ENCODE measurements at regions not wholly inside any gene's neighbourhood (a gene's known extent, or its start where the extent isn't known, plus 50 kb on each side); places are given as distances from the start of the nearest gene placed in this dataset.

- Histone ChIP-seq H3K4me3 (no peak overlapping the region), H3K4me1 (no peaks in the 10 kb centered on the region), H3K36me3 (no peaks in the 10 kb centered on the region), H3K27me3 (no peaks in the 10 kb centered on the region), H3K9me3 (no peaks in the 10 kb centered on the region), H3K27ac (no peak overlapping the region)
- TF ChIP-seq POLR2A (IDR thresholded peaks at IDR 0.05), result no peak
- TF ChIP-seq, protein P1, sequence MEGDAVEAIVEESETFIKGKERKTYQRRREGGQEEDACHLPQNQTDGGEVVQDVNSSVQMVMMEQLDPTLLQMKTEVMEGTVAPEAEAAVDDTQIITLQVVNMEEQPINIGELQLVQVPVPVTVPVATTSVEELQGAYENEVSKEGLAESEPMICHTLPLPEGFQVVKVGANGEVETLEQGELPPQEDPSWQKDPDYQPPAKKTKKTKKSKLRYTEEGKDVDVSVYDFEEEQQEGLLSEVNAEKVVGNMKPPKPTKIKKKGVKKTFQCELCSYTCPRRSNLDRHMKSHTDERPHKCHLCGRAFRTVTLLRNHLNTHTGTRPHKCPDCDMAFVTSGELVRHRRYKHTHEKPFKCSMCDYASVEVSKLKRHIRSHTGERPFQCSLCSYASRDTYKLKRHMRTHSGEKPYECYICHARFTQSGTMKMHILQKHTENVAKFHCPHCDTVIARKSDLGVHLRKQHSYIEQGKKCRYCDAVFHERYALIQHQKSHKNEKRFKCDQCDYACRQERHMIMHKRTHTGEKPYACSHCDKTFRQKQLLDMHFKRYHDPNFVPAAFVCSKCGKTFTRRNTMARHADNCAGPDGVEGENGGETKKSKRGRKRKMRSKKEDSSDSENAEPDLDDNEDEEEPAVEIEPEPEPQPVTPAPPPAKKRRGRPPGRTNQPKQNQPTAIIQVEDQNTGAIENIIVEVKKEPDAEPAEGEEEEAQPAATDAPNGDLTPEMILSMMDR (IDR thresholded peaks at IDR 0.05 in 4 of 5, conservative IDR thresholded peaks at IDR 0.05 in 1 of 5), result no peak
- ATAC-seq (no peak), DNase-seq (no peak)
- in situ Hi-C loops (cut with MboI; ENCODE audit: low sequenced_read_pairs in 4 of 4) (no loop called here), intact Hi-C loops (cut with DNase I; ENCODE audit: low total_unique reads) (no loop called here)
Observed at GRCh38 chr3:117761703-117762620, 1052.4 kb downstream of the TUSC7 start.

GRCh38 chr3:117762621-117763037 is 1053.0 kb downstream of the TUSC7 start:
- Histone ChIP-seq H3K27ac (no peak overlapping the region), H3K4me1 (no peaks in the 10 kb centered on the region), H3K4me3 (no peak overlapping the region), H3K36me3 (no peaks in the 10 kb centered on the region), H3K9me3 (no peaks in the 10 kb centered on the region), H3K27me3 (no peaks in the 10 kb centered on the region)
- DNase-seq (no peak), ATAC-seq (no peak)
- intact Hi-C loops (cut with DNase I; ENCODE audit: low total_unique reads) (no loop called here), in situ Hi-C loops (cut with MboI; ENCODE audit: low sequenced_read_pairs in 4 of 4) (no loop called here)
- TF ChIP-seq POLR2A (IDR thresholded peaks at IDR 0.05), result no peak
- TF ChIP-seq, protein P1 (IDR thresholded peaks at IDR 0.05 in 4 of 5, conservative IDR thresholded peaks at IDR 0.05 in 1 of 5), result no peak

DNA sequence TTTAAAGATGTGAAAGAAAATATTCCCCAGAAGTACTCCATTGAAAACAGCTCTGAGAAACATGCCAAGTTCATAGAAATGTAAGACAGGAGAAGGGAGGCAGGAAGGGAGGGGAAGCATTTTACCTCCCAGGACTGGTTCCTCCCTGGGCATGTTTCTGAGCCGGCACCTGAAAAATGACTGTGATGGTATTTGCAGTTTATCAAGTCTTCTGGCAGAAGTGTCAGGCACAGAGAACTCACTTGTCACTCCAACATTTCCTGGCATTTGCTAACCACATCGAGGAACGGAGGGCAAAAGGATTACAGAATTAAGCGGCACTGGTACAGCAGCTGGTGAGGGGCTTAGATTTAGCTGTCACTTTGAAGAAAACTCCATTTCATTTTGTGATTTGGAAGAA is 1054.0 kb downstream of the TUSC7 start:
- DNase-seq (no peak), ATAC-seq (no peak)
- no peaks in the 10 kb centered on the region for H3K36me3 ChIP-seq
- H3K27ac ChIP-seq, result no peak overlapping the region
- H3K9me3 ChIP-seq, result no peaks in the 10 kb centered on the region
- no peak overlapping the region for H3K4me3 ChIP-seq
- TF ChIP-seq, protein P1 (IDR thresholded peaks at IDR 0.05 in 4 of 5, conservative IDR thresholded peaks at IDR 0.05 in 1 of 5), result no peak
- in situ Hi-C loops (cut with MboI; ENCODE audit: low sequenced_read_pairs in 4 of 4) (no loop called here), intact Hi-C loops (cut with DNase I; ENCODE audit: low total_unique reads) (no loop called here)
- H3K27me3 ChIP-seq, result no peaks in the 10 kb centered on the region
- no peaks in the 10 kb centered on the region for H3K4me1 ChIP-seq

GRCh38 chr3:117768581-117768980 is 1059.0 kb downstream of the TUSC7 start:
- Histone ChIP-seq H3K4me3 (no peak overlapping the region), H3K9me3 (no peaks in the 10 kb centered on the region), H3K27ac (no peak overlapping the region), H3K36me3 (no peaks in the 10 kb centered on the region), H3K4me1 (no peaks in the 10 kb centered on the region), H3K27me3 (no peaks in the 10 kb centered on the region)
- ATAC-seq (no peak), DNase-seq (no peak)
- in situ Hi-C loops (cut with MboI; ENCODE audit: low sequenced_read_pairs in 4 of 4) (no loop called here), intact Hi-C loops (cut with DNase I; ENCODE audit: low total_unique reads) (no loop called here)
- TF ChIP-seq POLR2A (IDR thresholded peaks at IDR 0.05), result no peak
- TF ChIP-seq, protein P1 (IDR thresholded peaks at IDR 0.05 in 4 of 5, conservative IDR thresholded peaks at IDR 0.05 in 1 of 5), result no peak

Data from gastrocnemius medialis (tissue), 4 donors.